ENCODE measurements at regions not wholly inside any gene's neighbourhood (a gene's known extent, or its start where the extent isn't known, plus 50 kb on each side); places are given as distances from the start of the nearest gene placed in this dataset.

DNA sequence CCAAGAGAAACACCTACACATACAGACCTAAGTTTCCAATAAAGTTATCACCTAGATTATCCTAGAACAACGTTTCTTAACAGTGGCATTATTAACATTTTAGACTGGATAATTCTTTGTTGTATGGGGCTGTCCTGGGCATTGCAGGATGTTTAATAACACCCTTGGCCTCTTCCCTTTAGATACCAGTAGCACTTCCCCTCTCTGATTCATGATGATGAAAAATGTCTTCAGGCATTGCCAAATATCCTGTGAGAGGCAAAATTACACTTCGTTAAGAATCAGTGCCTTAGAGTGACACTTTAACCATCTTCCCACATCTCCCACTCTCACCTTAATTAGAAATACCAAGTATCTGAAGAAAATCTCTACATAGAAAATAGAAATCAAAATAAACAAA lies 352.6 kb downstream of the CGGBP1 start:
- H3K36me3 ChIP-seq (ENCODE audit: control insufficient read depth, insufficient read depth, low read length): no peaks in the 10 kb centered on the region
- no peak for TF ChIP-seq CTCF (IDR thresholded peaks at IDR 0.05; ENCODE audit: insufficient read depth in 1 of 2, low read depth in 1 of 2, low read length in 1 of 2, severe bottlenecking in 1 of 2, unreplicated experiment in 1 of 2)
- H3K4me1 ChIP-seq: no peaks in the 10 kb centered on the region
- no peaks in the 10 kb centered on the region for H3K27me3 Mint-ChIP-seq (ENCODE audit: insufficient read depth, unreplicated experiment)
- no TSS peak for BruUV-seq (replicated peaks)
- POLR2A ChIA-PET: no interaction called here
- no peak overlapping the region for H3K4me3 ChIP-seq (ENCODE audit: low read depth, low read length)
- H3K36me3 Mint-ChIP-seq (ENCODE audit: insufficient read depth, unreplicated experiment): no peaks in the 10 kb centered on the region
- no peaks in the 10 kb centered on the region for H3K9me3 ChIP-seq
- H3K4me3 Mint-ChIP-seq (ENCODE audit: unreplicated experiment): no peak overlapping the region
- CTCF ChIA-PET: interaction anchor here (0.7 kb wide), 1 partner anchor 10 kb away, joined by 3 read pairs; no protein-coding TSS in a partner anchor
- H3K9me3 Mint-ChIP-seq (ENCODE audit: unreplicated experiment): no peaks in the 10 kb centered on the region
- no peak overlapping the region for H3K27ac Mint-ChIP-seq (ENCODE audit: unreplicated experiment)
- intact Hi-C loops (cut with micrococcal nuclease; ENCODE audit: unreplicated experiment): no loop called here
- no peaks in the 10 kb centered on the region for H3K4me1 Mint-ChIP-seq (ENCODE audit: low read depth, unreplicated experiment)
- DNase-seq: no peak
- H3K27me3 ChIP-seq (replicated peaks; ENCODE audit: control insufficient read depth, insufficient read depth, low read length): no peaks in the 10 kb centered on the region

DNA sequence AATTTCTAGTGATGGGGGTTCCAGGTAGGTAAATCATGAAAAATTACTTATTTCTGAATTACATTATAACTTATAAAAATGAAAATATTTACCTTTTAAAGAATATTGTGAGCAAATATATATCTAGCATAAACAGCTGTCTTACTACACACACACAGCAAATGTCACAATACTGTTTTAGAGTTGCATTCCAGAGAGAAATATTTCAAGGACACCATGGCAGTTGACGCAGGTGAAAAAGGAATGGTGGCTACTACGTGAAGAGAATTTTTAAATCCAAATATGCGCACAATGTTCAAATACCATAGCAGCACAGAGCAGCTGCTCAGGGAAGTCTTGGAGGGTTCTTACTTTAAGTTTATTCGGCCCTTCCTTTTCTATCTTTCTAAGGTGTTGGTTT lies 356.2 kb downstream of the CGGBP1 start:
- no peaks in the 10 kb centered on the region for H3K36me3 ChIP-seq (ENCODE audit: control insufficient read depth, insufficient read depth, low read length)
- no peaks in the 10 kb centered on the region for H3K27me3 ChIP-seq (replicated peaks; ENCODE audit: control insufficient read depth, insufficient read depth, low read length)
- ChIA-PET POLR2A (no interaction called here), CTCF (no interaction called here)
- Mint-ChIP-seq H3K27ac (ENCODE audit: unreplicated experiment) (no peak overlapping the region), H3K4me1 (ENCODE audit: low read depth, unreplicated experiment) (no peaks in the 10 kb centered on the region), H3K27me3 (ENCODE audit: insufficient read depth, unreplicated experiment) (peaks cover 3% of the 10 kb centered on the region), H3K36me3 (ENCODE audit: insufficient read depth, unreplicated experiment) (no peaks in the 10 kb centered on the region), H3K4me3 (ENCODE audit: unreplicated experiment) (no peak overlapping the region), H3K9me3 (ENCODE audit: unreplicated experiment) (no peaks in the 10 kb centered on the region)
- H3K9me3 ChIP-seq: no peaks in the 10 kb centered on the region
- no peak for TF ChIP-seq CTCF (IDR thresholded peaks at IDR 0.05; ENCODE audit: insufficient read depth in 1 of 2, low read depth in 1 of 2, low read length in 1 of 2, severe bottlenecking in 1 of 2, unreplicated experiment in 1 of 2)
- H3K4me1 ChIP-seq: no peaks in the 10 kb centered on the region
- DNase-seq: no peak
- no peak overlapping the region for H3K4me3 ChIP-seq (ENCODE audit: low read depth, low read length)
- intact Hi-C loops (cut with micrococcal nuclease; ENCODE audit: unreplicated experiment): no loop called here
- no TSS peak for BruUV-seq (replicated peaks)

DNA sequence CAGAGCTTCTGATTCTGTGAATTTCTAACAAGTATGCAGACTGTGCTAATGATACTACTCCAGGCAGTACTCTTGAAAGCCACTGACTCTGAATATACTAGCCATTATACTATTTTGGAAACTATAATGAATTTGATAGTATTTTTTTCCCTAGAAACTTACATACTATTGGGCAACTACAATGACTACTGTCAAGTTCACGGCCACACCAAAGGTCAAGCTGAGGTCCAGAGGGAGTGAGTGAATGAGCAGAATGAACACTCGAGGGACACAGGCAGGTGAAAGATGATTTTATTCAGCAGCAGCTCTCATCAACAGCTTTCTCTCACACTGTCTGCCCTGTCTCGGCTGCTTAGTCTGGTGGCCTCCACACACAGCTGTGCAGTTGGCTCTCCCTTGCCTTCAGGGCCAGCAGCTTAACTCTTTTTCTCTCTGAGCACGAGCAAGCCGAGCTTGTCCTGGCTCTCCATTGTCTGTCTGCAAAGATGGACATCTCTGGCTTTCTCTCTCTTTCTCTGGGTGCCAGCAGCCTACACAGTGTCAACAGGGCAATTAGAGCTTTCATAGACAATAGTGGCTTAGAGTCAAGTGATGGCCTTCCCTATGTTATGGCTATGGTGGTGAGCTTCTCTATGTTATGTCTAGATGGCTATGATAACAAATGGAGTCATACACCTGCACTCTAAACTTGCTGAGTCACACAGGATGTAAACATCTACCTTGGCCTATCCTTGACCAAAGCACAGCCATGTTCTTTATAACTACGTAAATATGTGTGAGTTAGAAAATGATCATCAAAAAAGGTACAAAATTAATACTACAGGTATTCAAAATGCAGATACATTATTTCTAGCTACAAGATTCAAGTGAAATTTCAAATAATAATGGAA lies 362.4 kb downstream of the CGGBP1 start:
- CTCF ChIA-PET: interaction anchor here (0.5 kb wide), 1 partner anchor 9 kb away, joined by 3 read pairs; no protein-coding TSS in a partner anchor
- TF ChIP-seq CTCF (IDR thresholded peaks at IDR 0.05; ENCODE audit: insufficient read depth in 1 of 2, low read depth in 1 of 2, low read length in 1 of 2, severe bottlenecking in 1 of 2, unreplicated experiment in 1 of 2): no peak
- H3K9me3 ChIP-seq: no peaks in the 10 kb centered on the region
- H3K27me3 ChIP-seq (replicated peaks; ENCODE audit: control insufficient read depth, insufficient read depth, low read length): no peaks in the 10 kb centered on the region
- H3K4me3 ChIP-seq (ENCODE audit: low read depth, low read length): no peak overlapping the region
- Mint-ChIP-seq H3K4me1 (ENCODE audit: low read depth, unreplicated experiment) (no peaks in the 10 kb centered on the region), H3K4me3 (ENCODE audit: unreplicated experiment) (no peak overlapping the region), H3K27ac (ENCODE audit: unreplicated experiment) (no peak overlapping the region), H3K9me3 (ENCODE audit: unreplicated experiment) (no peaks in the 10 kb centered on the region), H3K27me3 (ENCODE audit: insufficient read depth, unreplicated experiment) (peaks cover 3% of the 10 kb centered on the region), H3K36me3 (ENCODE audit: insufficient read depth, unreplicated experiment) (no peaks in the 10 kb centered on the region)
- H3K4me1 ChIP-seq: no peaks in the 10 kb centered on the region
- BruUV-seq (replicated peaks): no TSS peak
- POLR2A ChIA-PET: no interaction called here
- DNase-seq: no peak
- intact Hi-C loops (cut with micrococcal nuclease; ENCODE audit: unreplicated experiment): no loop called here
- H3K36me3 ChIP-seq (ENCODE audit: control insufficient read depth, insufficient read depth, low read length): no peaks in the 10 kb centered on the region

Data from Caco-2 (cell line).